GM13976 (cell line): ENCODE measurements at regions not wholly inside any gene's neighbourhood (a gene's known extent, or its start where the extent isn't known, plus 50 kb on each side); places are given as distances from the start of the nearest gene placed in this dataset.

Experiments used
- DNase-seq: peaks from one replicate; pipeline ENCODE4 v3.0.0; 2012; ENCODE audit warnings: low spot score
- CTCF ChIP-seq: IDR thresholded peaks from 2 replicates; pipeline ENCODE4 v1.5.1; 2012; ENCODE audit warnings: borderline replicate concordance, mild to moderate bottlenecking; ENCODE audit not compliant: insufficient read depth; ENCODE audit errors: extremely low read depth, missing control alignments, control extremely low read depth
- in situ Hi-C: fragments of 300-500 bp; cut with MboI; formaldehyde crosslinking; loops from one replicate; pipeline ENCODE4 v1.12.0; 2022; ENCODE audit warnings: low sequenced_read_pairs, mixed read lengths, inconsistent platforms; ENCODE audit not compliant: unreplicated experiment

- no peak for TF ChIP-seq CTCF
- in situ Hi-C loops = no loop called here
- DNase-seq = no peak
Observed at GRCh38 chr11:119782006-119782738, 53.2 kb upstream of the NECTIN1 start.

GRCh38 chr11:119780222-119780953 is 51.4 kb upstream of the NECTIN1 start:
- in situ Hi-C loops = no loop called here
- DNase-seq = no peak
- no peak for TF ChIP-seq CTCF

GRCh38 chr11:119779195-119780071 is 50.4 kb upstream of the NECTIN1 start:
- in situ Hi-C loops = no loop called here
- DNase-seq = no peak
- no peak for TF ChIP-seq CTCF
